ENCODE measurements at regions not wholly inside any gene's neighbourhood (a gene's known extent, or its start where the extent isn't known, plus 50 kb on each side); places are given as distances from the start of the nearest gene placed in this dataset.

GRCh38 chr17:72553051-72553755 lies 432.4 kb downstream of the SOX9 start:
- TF ChIP-seq, protein P1, sequence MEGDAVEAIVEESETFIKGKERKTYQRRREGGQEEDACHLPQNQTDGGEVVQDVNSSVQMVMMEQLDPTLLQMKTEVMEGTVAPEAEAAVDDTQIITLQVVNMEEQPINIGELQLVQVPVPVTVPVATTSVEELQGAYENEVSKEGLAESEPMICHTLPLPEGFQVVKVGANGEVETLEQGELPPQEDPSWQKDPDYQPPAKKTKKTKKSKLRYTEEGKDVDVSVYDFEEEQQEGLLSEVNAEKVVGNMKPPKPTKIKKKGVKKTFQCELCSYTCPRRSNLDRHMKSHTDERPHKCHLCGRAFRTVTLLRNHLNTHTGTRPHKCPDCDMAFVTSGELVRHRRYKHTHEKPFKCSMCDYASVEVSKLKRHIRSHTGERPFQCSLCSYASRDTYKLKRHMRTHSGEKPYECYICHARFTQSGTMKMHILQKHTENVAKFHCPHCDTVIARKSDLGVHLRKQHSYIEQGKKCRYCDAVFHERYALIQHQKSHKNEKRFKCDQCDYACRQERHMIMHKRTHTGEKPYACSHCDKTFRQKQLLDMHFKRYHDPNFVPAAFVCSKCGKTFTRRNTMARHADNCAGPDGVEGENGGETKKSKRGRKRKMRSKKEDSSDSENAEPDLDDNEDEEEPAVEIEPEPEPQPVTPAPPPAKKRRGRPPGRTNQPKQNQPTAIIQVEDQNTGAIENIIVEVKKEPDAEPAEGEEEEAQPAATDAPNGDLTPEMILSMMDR (IDR thresholded peaks at IDR 0.05), result no peak
- no peak for TF ChIP-seq POLR2A (IDR thresholded peaks at IDR 0.05)

Data from testis (tissue), 2 donors.